Neuronal stem cell (in vitro differentiated cells): ENCODE measurements at regions not wholly inside any gene's neighbourhood (a gene's known extent, or its start where the extent isn't known, plus 50 kb on each side); places are given as distances from the start of the nearest gene placed in this dataset.

ENCODE experiments used
- DNase-seq: peaks from one replicate; pipeline ENCODE4 v3.0.0-alpha.2; 2013; ENCODE audit warnings: low spot score
- H2AFZ ChIP-seq: one replicate; pipeline ENCODE4 v1.6.1; 2013; ENCODE audit warnings: mild to moderate bottlenecking, low read length, inconsistent platforms
- H2AK5ac ChIP-seq: 2 replicates; pipeline ENCODE4 v1.6.1; 2013; ENCODE audit warnings: low read depth, mild to moderate bottlenecking, inconsistent platforms, low read length, moderate library complexity, mixed read lengths
- H2BK120ac ChIP-seq: 2 replicates; pipeline ENCODE4 v1.6.1; 2013; ENCODE audit warnings: low read depth, mild to moderate bottlenecking, inconsistent platforms, low read length, moderate library complexity, mixed read lengths
- H2BK12ac ChIP-seq: one replicate; pipeline ENCODE4 v1.6.1; 2013; ENCODE audit warnings: low read length, inconsistent platforms
- H2BK15ac ChIP-seq: 2 replicates; pipeline ENCODE4 v1.6.1; 2013; ENCODE audit warnings: mild to moderate bottlenecking, low read length, inconsistent platforms, mixed read lengths
- H2BK5ac ChIP-seq: one replicate; pipeline ENCODE4 v1.6.1; 2013; ENCODE audit warnings: inconsistent platforms, mild to moderate bottlenecking, low read length, moderate library complexity
- H3K14ac ChIP-seq: one replicate; pipeline ENCODE4 v1.6.1; 2013; ENCODE audit warnings: low read length, inconsistent platforms
- H3K18ac ChIP-seq: 2 replicates; pipeline ENCODE4 v1.6.1; 2013; ENCODE audit warnings: low read length, inconsistent platforms
- H3K23ac ChIP-seq: 2 replicates; pipeline ENCODE4 v1.6.1; 2013; ENCODE audit warnings: low read depth, mild to moderate bottlenecking, mixed read lengths, low read length, inconsistent platforms; ENCODE audit not compliant: poor library complexity
- H3K27ac ChIP-seq: replicated peaks from 3 replicates; pipeline ENCODE4 v1.5.1; 2013; ENCODE audit warnings: low read length, inconsistent platforms
- H3K27me3 ChIP-seq, 3 experiments: 2 replicates each; pipeline ENCODE4 v1.6.1; 2013; ENCODE audit warnings: low read length in 3 of 3, mild to moderate bottlenecking in 2 of 3, inconsistent platforms in 1 of 3, low read depth in 1 of 3, mixed read lengths in 1 of 3, moderate library complexity in 1 of 3; ENCODE audit not compliant: control insufficient read depth in 3 of 3, insufficient read depth in 3 of 3
- H3K36me3 ChIP-seq, 2 donors: replicated peaks in 1 of 2; 2 replicates each; pipeline ENCODE4 v1.6.1; 2013; ENCODE audit warnings: low read length in 2 of 2; ENCODE audit not compliant: control insufficient read depth in 2 of 2, insufficient read depth in 2 of 2
- H3K4ac ChIP-seq: 2 replicates; pipeline ENCODE4 v1.6.1; 2013; ENCODE audit warnings: inconsistent platforms, mild to moderate bottlenecking, low read length, moderate library complexity
- H3K4me1 ChIP-seq, 2 donors: 1 replicate in 1 of 2; 2 replicates in 1 of 2; pipeline ENCODE4 v1.6.1; 2013; ENCODE audit warnings: low read length in 2 of 2, low read depth in 1 of 2; ENCODE audit not compliant: control insufficient read depth in 2 of 2, insufficient read depth in 1 of 2
- H3K4me2 ChIP-seq: one replicate; pipeline ENCODE4 v1.6.1; 2013; ENCODE audit warnings: mild to moderate bottlenecking, low read length, inconsistent platforms; ENCODE audit not compliant: insufficient read depth, poor library complexity, severe bottlenecking
- H3K4me3 ChIP-seq, 2 donors: 2 replicates each; pipeline ENCODE4 v1.5.1; 2013; ENCODE audit warnings: low read length in 2 of 2, mild to moderate bottlenecking in 2 of 2, inconsistent platforms in 1 of 2, moderate library complexity in 1 of 2
- H3K79me1 ChIP-seq: one replicate; pipeline ENCODE4 v1.6.1; 2013; ENCODE audit warnings: low read depth, mild to moderate bottlenecking, inconsistent platforms, low read length, moderate library complexity
- H3K9ac ChIP-seq: one replicate; pipeline ENCODE4 v1.6.1; 2013; ENCODE audit warnings: mild to moderate bottlenecking, low read depth, low read length, inconsistent platforms; ENCODE audit not compliant: poor library complexity
- H3K9me3 ChIP-seq, 2 donors: replicated peaks in 1 of 2; 2 replicates each; pipeline versions ENCODE3 to v1.6.1; 2013; ENCODE audit warnings: low read length in 2 of 2, mild to moderate bottlenecking in 2 of 2, inconsistent platforms in 1 of 2, low read depth in 1 of 2, mixed read lengths in 1 of 2, moderate library complexity in 1 of 2; ENCODE audit not compliant: control insufficient read depth in 2 of 2, insufficient read depth in 1 of 2
- H4K8ac ChIP-seq: one replicate; pipeline ENCODE4 v1.6.1; 2013; ENCODE audit warnings: low read depth, mild to moderate bottlenecking, inconsistent platforms, low read length, moderate library complexity
- H4K91ac ChIP-seq: one replicate; pipeline ENCODE4 v1.6.1; 2013; ENCODE audit warnings: low read length, low read depth, mild to moderate bottlenecking, inconsistent platforms; ENCODE audit not compliant: poor library complexity
- WGBS, 2 donors: extraction: QIAGEN DNeasy Blood & Tissue Kit; methylation state at CpG; one replicate each; pipeline ENCODE4 v1.1.7; 2013; ENCODE audit warnings: missing lambda C conversion rate in 2 of 2, mixed read lengths in 1 of 2; ENCODE audit not compliant: insufficient read length in 2 of 2, insufficient replicate concordance in 1 of 2; ENCODE audit errors: extremely low coverage in 2 of 2; 5-methylcytosine and 5-hydroxymethylcytosine counted together

DNA sequence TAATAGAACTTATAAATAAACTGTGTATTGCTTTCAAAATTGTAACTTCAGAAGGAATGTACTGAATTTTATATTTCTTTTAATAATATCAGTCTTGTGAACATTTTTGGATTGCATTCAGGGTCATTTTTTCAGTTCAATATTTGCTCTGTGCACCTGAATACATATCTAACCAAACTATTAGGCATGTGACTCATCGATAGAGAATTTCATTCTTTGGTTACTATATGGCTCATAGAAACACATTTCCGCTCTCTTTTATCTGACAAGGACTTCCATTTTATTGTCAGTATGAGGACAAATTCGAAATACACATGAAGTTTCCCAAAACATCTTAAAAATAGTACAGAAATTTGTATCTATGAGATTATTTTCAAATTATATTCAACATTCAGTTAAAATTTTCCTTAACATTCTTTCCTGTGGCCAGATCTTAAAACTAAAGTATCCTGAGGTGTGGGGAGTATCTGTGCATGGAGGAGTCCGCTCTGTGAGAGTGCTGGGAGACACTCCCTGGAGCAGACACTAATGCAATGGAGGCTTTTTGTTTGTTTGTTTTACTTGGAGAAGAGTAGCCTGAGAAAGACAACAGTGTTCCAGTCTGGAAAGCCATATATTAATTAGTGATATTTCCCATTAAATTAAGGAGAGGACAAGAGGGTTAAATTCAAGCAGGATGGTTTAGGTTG, 483.6 kb downstream of the PCDH20 start:
- no peak overlapping the region for H3K18ac ChIP-seq
- H3K4me2 ChIP-seq: no peak overlapping the region
- H3K23ac ChIP-seq: no peak overlapping the region
- H3K14ac ChIP-seq: no peak overlapping the region
- no peak overlapping the region for H3K9ac ChIP-seq
- H3K27me3 ChIP-seq: no peaks in the 10 kb centered on the region
- no peak overlapping the region for H2BK12ac ChIP-seq
- H3K79me1 ChIP-seq: no peaks in the 10 kb centered on the region
- no peak overlapping the region for H4K91ac ChIP-seq
- H4K8ac ChIP-seq: no peak overlapping the region
- H3K4me3 ChIP-seq: no peak overlapping the region
- no peaks in the 10 kb centered on the region for H3K4me1 ChIP-seq
- no peak overlapping the region for H2BK120ac ChIP-seq
- no peak overlapping the region for H3K27ac ChIP-seq
- no peak overlapping the region for H2BK5ac ChIP-seq
- H3K4ac ChIP-seq: no peak overlapping the region
- H3K9me3 ChIP-seq: no peaks in the 10 kb centered on the region
- no peaks in the 10 kb centered on the region for H3K36me3 ChIP-seq
- no peak for DNase-seq
- H2AFZ ChIP-seq: peak overlapping the region; percentile 17
- no peak overlapping the region for H2AK5ac ChIP-seq
- no CpG with 5 or more reads among the region's 4 CpGs for WGBS, 2 donors
- H2BK15ac ChIP-seq: no peak overlapping the region

DNA sequence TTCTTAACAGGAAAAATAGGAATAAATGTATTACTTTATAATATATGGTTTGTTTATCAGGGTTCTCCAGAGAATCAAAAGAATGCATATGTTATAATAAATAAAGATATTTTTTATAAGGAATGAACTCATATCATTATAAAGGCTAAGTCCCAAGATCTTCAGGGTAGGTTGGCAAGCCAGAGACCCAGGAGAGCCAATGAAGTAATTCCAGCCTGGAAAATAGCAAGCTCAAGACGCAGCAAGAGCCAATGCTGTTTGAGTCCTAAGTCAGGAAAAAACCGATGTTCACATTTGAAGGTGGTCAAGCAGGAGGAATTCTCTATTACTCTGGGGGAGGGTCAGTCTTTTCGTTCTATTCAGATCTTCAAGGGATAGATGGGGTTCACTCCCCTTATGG, 490.0 kb downstream of the PCDH20 start:
- Histone ChIP-seq H3K9ac (no peak overlapping the region), H3K9me3 (no peaks in the 10 kb centered on the region), H3K79me1 (no peaks in the 10 kb centered on the region), H2BK120ac (no peak overlapping the region), H3K23ac (no peak overlapping the region), H2BK5ac (no peak overlapping the region), H3K14ac (no peak overlapping the region), H2BK12ac (no peak overlapping the region), H2BK15ac (no peak overlapping the region), H3K4me3 (no peak overlapping the region), H2AK5ac (no peak overlapping the region), H2AFZ (no peak overlapping the region), H3K4me1 (peaks cover 2 to 4% of the 10 kb centered on the region in 2 donors), H3K27ac (no peak overlapping the region), H3K4ac (no peak overlapping the region), H3K36me3 (no peaks in the 10 kb centered on the region), H4K8ac (no peak overlapping the region), H3K18ac (no peak overlapping the region), H3K4me2 (no peak overlapping the region), H3K27me3 (no peaks in the 10 kb centered on the region), H4K91ac (no peak overlapping the region)
- WGBS, 2 donors: no CpG with 5 or more reads among the region's 3 CpGs
- DNase-seq: no peak

DNA sequence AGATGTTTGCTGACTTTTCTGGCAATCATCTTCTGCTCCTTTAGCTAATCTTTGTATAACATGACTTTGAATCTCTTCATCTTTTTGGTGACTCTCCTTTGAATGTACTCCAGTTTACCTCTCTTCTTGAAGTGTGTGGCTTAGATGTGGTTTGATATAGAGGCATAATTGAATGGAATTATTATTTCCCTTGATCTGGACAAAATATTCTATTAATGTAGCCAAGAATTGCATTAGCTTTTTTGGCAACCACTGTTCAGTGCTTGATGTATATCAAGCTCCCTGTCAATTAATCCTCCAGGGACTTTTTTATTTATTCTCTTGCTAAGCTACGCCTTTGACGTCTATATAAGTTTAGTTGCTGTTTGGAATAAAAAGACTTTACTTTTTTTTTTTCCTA, 490.8 kb downstream of the PCDH20 start:
- no peak overlapping the region for H3K14ac ChIP-seq
- H2BK120ac ChIP-seq: no peak overlapping the region
- no peaks in the 10 kb centered on the region for H3K9me3 ChIP-seq
- no peak overlapping the region for H2AFZ ChIP-seq
- H2AK5ac ChIP-seq: no peak overlapping the region
- no peak overlapping the region for H4K8ac ChIP-seq
- H3K23ac ChIP-seq: no peak overlapping the region
- H3K9ac ChIP-seq: no peak overlapping the region
- H2BK15ac ChIP-seq: no peak overlapping the region
- no peak for DNase-seq
- no peaks in the 10 kb centered on the region for H3K36me3 ChIP-seq
- no peak overlapping the region for H2BK5ac ChIP-seq
- H3K18ac ChIP-seq: no peak overlapping the region
- H3K79me1 ChIP-seq: no peaks in the 10 kb centered on the region
- H3K4me3 ChIP-seq: no peak overlapping the region
- H3K27me3 ChIP-seq: no peaks in the 10 kb centered on the region
- peaks cover 2 to 4% of the 10 kb centered on the region in 2 donors for H3K4me1 ChIP-seq
- H3K27ac ChIP-seq: no peak overlapping the region
- H4K91ac ChIP-seq: no peak overlapping the region
- no peak overlapping the region for H2BK12ac ChIP-seq
- no peak overlapping the region for H3K4me2 ChIP-seq
- no peak overlapping the region for H3K4ac ChIP-seq
- no CpG with 5 or more reads among the region's 2 CpGs for WGBS, 2 donors

DNA sequence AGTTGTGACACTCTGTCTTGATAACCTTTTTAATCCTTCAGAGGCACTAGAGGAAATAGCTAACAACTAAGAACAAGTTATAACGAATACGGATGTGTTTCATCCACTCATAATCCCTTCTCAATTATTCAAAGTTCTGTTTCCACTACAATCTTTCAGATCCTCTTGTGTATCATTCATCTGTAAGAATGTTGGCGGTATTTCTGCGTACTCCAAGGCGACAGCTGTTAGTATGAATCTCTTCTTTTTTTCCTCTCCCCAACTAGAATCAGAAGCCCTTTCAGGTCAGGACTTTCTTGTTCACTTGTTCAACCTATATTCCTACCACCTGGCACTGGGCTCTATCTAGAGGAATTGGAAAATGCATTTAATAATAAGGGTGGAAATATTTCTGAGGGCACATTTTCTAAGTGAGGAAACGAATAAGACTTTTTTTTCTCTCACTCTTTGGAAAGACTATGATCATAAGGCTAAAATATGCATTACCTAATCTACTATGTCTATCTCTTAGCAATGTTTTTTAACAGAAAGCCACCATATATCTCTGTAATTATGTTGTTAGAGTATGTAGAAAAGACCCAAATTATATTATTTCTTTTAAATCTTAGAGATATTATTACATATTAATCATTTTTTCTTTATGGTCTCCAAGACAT, 492.9 kb downstream of the PCDH20 start:
- Histone ChIP-seq H3K27ac (no peak overlapping the region), H3K9me3 (no peaks in the 10 kb centered on the region), H2BK5ac (no peak overlapping the region), H3K18ac (no peak overlapping the region), H2BK12ac (no peak overlapping the region), H3K14ac (no peak overlapping the region), H4K8ac (no peak overlapping the region), H3K4me3 (no peak overlapping the region), H3K23ac (no peak overlapping the region), H2AK5ac (no peak overlapping the region), H3K4me2 (no peak overlapping the region), H3K27me3 (no peaks in the 10 kb centered on the region), H3K4me1 (peaks cover 2 to 4% of the 10 kb centered on the region in 2 donors), H2AFZ (no peak overlapping the region), H3K4ac (no peak overlapping the region), H3K36me3 (no peaks in the 10 kb centered on the region), H2BK120ac (no peak overlapping the region), H3K9ac (no peak overlapping the region), H4K91ac (no peak overlapping the region), H2BK15ac (no peak overlapping the region), H3K79me1 (no peaks in the 10 kb centered on the region)
- no peak for DNase-seq
- WGBS, 2 donors: no CpG with 5 or more reads among the region's 6 CpGs
